ENCODE measurements at regions not wholly inside any gene's neighbourhood (a gene's known extent, or its start where the extent isn't known, plus 50 kb on each side); places are given as distances from the start of the nearest gene placed in this dataset.

DNA sequence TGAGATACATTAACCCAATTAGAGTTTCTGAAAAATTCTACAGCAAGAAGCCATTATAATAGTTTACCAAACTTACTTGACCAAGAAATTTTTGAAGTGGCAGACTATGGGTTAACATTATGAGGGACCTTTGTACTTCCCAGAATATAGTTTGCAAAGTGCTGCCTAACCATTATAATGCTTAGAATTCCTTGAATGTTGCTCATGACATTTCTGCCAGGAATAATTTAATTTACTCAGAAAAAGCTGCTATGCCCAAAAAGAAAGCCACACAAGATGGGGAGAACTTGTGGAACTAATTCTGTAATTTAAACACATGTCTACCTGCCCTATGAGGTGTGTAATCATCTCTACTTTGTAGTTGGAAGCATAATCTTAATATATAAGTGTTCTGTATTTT, 58.1 kb upstream of the MYCBP2 start:
- no peak for DNase-seq (ENCODE audit: low read depth, low spot score)
- Histone ChIP-seq H3K27ac (no peak overlapping the region), H3K9ac (ENCODE audit: insufficient read length) (no peak overlapping the region), H3K9me3 (ENCODE audit: low read depth, low read length) (no peaks in the 10 kb centered on the region), H3K36me3 (ENCODE audit: insufficient read depth, low read length) (no peaks in the 10 kb centered on the region), H3K4me3 (no peak overlapping the region)
- no peak for TF ChIP-seq POLR2AphosphoS5 (IDR thresholded peaks at IDR 0.05; ENCODE audit: borderline replicate concordance, low read depth, low read length)
- TF ChIP-seq FOXP2 (optimal IDR thresholded peaks at IDR 0.05; ENCODE audit: control extremely low read depth, extremely low read length, insufficient read depth): no peak
- TF ChIP-seq EZH2 (IDR thresholded peaks at IDR 0.05): no peak

DNA sequence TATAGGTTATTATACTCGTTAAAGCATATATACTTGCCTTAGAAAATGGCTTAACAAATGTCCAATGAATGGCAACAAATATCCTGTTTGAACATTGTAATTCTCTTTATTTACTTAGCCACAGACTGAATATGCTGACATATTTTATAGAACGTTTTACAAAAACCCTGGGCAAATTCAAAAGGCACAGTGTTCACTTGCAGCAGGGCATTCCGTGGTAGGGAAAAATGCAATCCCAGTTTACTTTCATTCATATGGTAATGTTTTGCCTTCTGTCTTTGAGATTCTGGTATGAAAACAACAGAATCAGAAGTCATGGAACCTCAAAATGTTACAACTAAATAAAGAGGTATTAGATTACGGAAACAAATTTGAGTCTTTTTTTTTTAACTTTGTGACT, 56.2 kb upstream of the MYCBP2 start:
- TF ChIP-seq EZH2 (IDR thresholded peaks at IDR 0.05) (no peak), POLR2AphosphoS5 (IDR thresholded peaks at IDR 0.05; ENCODE audit: borderline replicate concordance, low read depth, low read length) (no peak), FOXP2 (optimal IDR thresholded peaks at IDR 0.05; ENCODE audit: control extremely low read depth, extremely low read length, insufficient read depth) (no peak)
- Histone ChIP-seq H3K27ac (no peak overlapping the region), H3K36me3 (ENCODE audit: insufficient read depth, low read length) (no peaks in the 10 kb centered on the region), H3K9ac (ENCODE audit: insufficient read length) (no peak overlapping the region), H3K4me3 (no peak overlapping the region), H3K9me3 (ENCODE audit: low read depth, low read length) (no peaks in the 10 kb centered on the region)
- no peak for DNase-seq (ENCODE audit: low read depth, low spot score)

DNA sequence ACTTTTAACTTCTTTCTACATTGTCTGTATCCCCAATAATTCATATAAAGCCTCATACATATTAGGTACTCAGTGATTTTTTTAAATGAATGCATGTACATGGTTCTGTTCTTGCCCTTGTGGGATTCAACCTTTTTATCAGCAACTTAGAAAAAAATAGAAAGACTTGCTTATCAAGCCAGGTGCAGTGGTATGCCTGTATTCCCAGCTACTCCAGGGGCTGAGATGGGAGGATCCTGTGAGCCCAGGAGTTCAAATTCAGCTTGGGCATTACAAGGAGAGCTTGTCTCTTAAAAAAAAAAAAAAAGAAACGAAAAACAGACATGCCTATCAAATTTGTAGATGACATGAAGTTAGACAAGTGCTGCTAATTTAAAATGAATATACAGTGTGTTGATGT, 54.2 kb upstream of the MYCBP2 start:
- no peak overlapping the region for H3K4me3 ChIP-seq

DNA sequence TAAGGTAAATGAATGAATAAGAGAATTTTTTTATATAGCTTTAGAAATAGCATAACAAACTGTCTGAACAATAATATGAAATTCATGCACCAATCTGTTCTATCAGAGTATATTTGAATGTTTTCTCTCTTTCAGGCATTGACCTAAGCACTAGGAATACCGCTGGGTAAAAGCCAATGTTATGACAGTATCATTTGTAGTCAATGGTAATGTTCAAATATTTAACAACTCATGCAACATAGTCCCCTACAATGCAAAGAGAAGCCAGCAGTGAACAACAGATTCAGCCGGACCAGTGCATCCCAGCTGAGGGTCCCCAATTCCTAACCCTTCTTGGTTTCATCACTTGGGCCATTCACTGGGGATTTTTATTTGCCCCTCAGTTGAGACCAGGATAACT, 52.6 kb upstream of the MYCBP2 start:
- no peak for DNase-seq (ENCODE audit: low read depth, low spot score)
- Histone ChIP-seq H3K4me3 (no peak overlapping the region), H3K27ac (no peak overlapping the region), H3K9me3 (ENCODE audit: low read depth, low read length) (no peaks in the 10 kb centered on the region), H3K9ac (ENCODE audit: insufficient read length) (no peak overlapping the region), H3K36me3 (ENCODE audit: insufficient read depth, low read length) (no peaks in the 10 kb centered on the region)
- TF ChIP-seq EZH2 (IDR thresholded peaks at IDR 0.05) (no peak), POLR2AphosphoS5 (IDR thresholded peaks at IDR 0.05; ENCODE audit: borderline replicate concordance, low read depth, low read length) (no peak), FOXP2 (optimal IDR thresholded peaks at IDR 0.05; ENCODE audit: control extremely low read depth, extremely low read length, insufficient read depth) (no peak)

More for the DNA sequence above, 54.2 kb upstream of the MYCBP2 start:
- Histone ChIP-seq H3K36me3 (ENCODE audit: insufficient read depth, low read length) (no peaks in the 10 kb centered on the region), H3K27ac (no peak overlapping the region), H3K9ac (ENCODE audit: insufficient read length) (no peak overlapping the region), H3K9me3 (ENCODE audit: low read depth, low read length) (no peaks in the 10 kb centered on the region)
- DNase-seq (ENCODE audit: low read depth, low spot score): no peak
- TF ChIP-seq POLR2AphosphoS5 (IDR thresholded peaks at IDR 0.05; ENCODE audit: borderline replicate concordance, low read depth, low read length) (no peak), EZH2 (IDR thresholded peaks at IDR 0.05) (no peak), FOXP2 (optimal IDR thresholded peaks at IDR 0.05; ENCODE audit: control extremely low read depth, extremely low read length, insufficient read depth) (no peak)

DNA sequence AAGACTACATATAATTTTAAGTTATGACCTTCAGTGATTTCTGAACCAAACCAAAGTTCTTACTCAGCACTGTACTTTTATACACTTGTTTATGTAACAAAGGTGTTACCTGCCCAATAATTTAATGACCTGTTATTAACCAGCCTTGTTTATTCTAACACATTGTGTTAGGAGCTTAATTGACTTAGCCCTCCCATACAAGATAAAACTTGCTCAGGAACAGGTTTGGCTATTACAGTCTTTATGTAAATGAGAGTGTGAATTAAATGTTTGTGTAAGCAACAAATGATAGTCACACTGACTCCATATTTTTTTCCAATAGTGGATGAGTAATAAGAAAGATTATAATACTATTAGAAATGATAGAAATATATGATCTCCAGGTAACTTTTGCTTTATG, 51.8 kb upstream of the MYCBP2 start:
- Histone ChIP-seq H3K4me3 (no peak overlapping the region), H3K9ac (ENCODE audit: insufficient read length) (no peak overlapping the region), H3K27ac (no peak overlapping the region), H3K36me3 (ENCODE audit: insufficient read depth, low read length) (no peaks in the 10 kb centered on the region), H3K9me3 (ENCODE audit: low read depth, low read length) (no peaks in the 10 kb centered on the region)
- DNase-seq (ENCODE audit: low read depth, low spot score): no peak
- TF ChIP-seq FOXP2 (optimal IDR thresholded peaks at IDR 0.05; ENCODE audit: control extremely low read depth, extremely low read length, insufficient read depth): no peak
- no peak for TF ChIP-seq POLR2AphosphoS5 (IDR thresholded peaks at IDR 0.05; ENCODE audit: borderline replicate concordance, low read depth, low read length)
- no peak for TF ChIP-seq EZH2 (IDR thresholded peaks at IDR 0.05)

DNA sequence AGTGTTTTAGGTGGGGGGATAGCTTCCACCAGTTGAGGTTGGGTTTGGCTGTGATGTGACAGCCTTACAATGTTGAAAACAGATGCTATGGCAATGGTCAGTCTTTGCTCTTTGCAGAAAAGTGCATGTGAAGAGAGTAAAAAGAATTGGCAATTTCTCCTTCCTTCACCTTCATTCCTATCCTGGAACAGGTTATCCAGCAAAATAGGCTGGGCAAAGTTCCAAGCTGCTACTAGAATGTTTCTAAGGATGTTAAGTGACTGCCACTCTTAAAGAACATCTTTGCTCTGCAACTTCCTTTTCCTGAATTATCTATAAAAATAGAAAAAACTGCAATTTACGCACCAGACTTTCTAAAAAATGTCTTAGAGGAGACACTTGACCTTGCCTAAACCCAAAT, 50.1 kb upstream of the MYCBP2 start:
- Histone ChIP-seq H3K9me3 (ENCODE audit: low read depth, low read length) (no peaks in the 10 kb centered on the region), H3K4me3 (no peak overlapping the region), H3K27ac (no peak overlapping the region), H3K36me3 (ENCODE audit: insufficient read depth, low read length) (no peaks in the 10 kb centered on the region), H3K9ac (ENCODE audit: insufficient read length) (no peak overlapping the region)
- DNase-seq (ENCODE audit: low read depth, low spot score): no peak
- TF ChIP-seq FOXP2 (optimal IDR thresholded peaks at IDR 0.05; ENCODE audit: control extremely low read depth, extremely low read length, insufficient read depth) (no peak), POLR2AphosphoS5 (IDR thresholded peaks at IDR 0.05; ENCODE audit: borderline replicate concordance, low read depth, low read length) (no peak), EZH2 (IDR thresholded peaks at IDR 0.05) (no peak)
